Head of caudate nucleus (tissue), 42 donors: ENCODE measurements at regions not wholly inside any gene's neighbourhood (a gene's known extent, or its start where the extent isn't known, plus 50 kb on each side); places are given as distances from the start of the nearest gene placed in this dataset.
A peak's percentile ranks its signal among the peaks of the same experiment; 100 is the strongest.

Source experiments
- DNase-seq, 42 donors: peaks; one replicate each; pipeline versions ENCODE4 v3.0.0 to v3.0.0-alpha.2; 2020 to 2021; ENCODE audit warnings: mixed read lengths in 7 of 42
- intact Hi-C: fragments of 100-400 bp; cut with DNase I; formaldehyde crosslinking; loops from one replicate; pipeline ENCODE4 v1.15.0; 2022

- intact Hi-C loops: no loop called here
- no peak for DNase-seq
Measured at GRCh38 chr11:11068113-11068512, 210.3 kb upstream of the ZBED5 start.

- intact Hi-C loops: no loop called here
- DNase-seq: no peak
Measured at GRCh38 chr11:11065396-11065795, 207.5 kb upstream of the ZBED5 start.

- intact Hi-C loops: no loop called here
- no peak for DNase-seq
Measured at GRCh38 chr11:11057472-11057854, 199.6 kb upstream of the ZBED5 start.

GRCh38 chr11:11056749-11057471 is 199.1 kb upstream of the ZBED5 start:
- intact Hi-C loops: no loop called here
- no peak for DNase-seq

- no peak for DNase-seq
- intact Hi-C loops: no loop called here
Measured at GRCh38 chr11:11056316-11056715, 198.5 kb upstream of the ZBED5 start.

GRCh38 chr11:11047851-11048610 is 190.2 kb upstream of the ZBED5 start:
- DNase-seq: no peak
- intact Hi-C loops: no loop called here

- intact Hi-C loops: no loop called here
- DNase-seq: no peak
Measured at GRCh38 chr11:11046781-11047180, 188.9 kb upstream of the ZBED5 start.

- intact Hi-C loops: no loop called here
- peak in 3 of 42 donors; percentile 19 to 24 (median 21) for DNase-seq
Measured at GRCh38 chr11:11045156-11045930, 187.5 kb upstream of the ZBED5 start.

- no peak for DNase-seq
- intact Hi-C loops: no loop called here
Measured at GRCh38 chr11:11044137-11044855, 186.4 kb upstream of the ZBED5 start.

GRCh38 chr11:11043721-11044120 is 185.9 kb upstream of the ZBED5 start:
- intact Hi-C loops: no loop called here
- no peak for DNase-seq

GRCh38 chr11:11039208-11039965 is 181.5 kb upstream of the ZBED5 start:
- DNase-seq: no peak

GRCh38 chr11:11038782-11039181 is 180.9 kb upstream of the ZBED5 start:
- intact Hi-C loops: no loop called here

More at GRCh38 chr11:11039208-11039965, 181.5 kb upstream of the ZBED5 start:
- intact Hi-C loops: no loop called here

GRCh38 chr11:11038352-11038751 is 180.5 kb upstream of the ZBED5 start:
- intact Hi-C loops: no loop called here
- DNase-seq: no peak

More at GRCh38 chr11:11038782-11039181, 180.9 kb upstream of the ZBED5 start:
- no peak for DNase-seq

- intact Hi-C loops: no loop called here
- peak in 17 of 42 donors; percentile 16 to 69 (median 43) for DNase-seq
Measured at GRCh38 chr11:11036848-11037732, 179.2 kb upstream of the ZBED5 start.

- DNase-seq: no peak
- intact Hi-C loops: no loop called here
Measured at GRCh38 chr11:11036185-11036847, 178.5 kb upstream of the ZBED5 start.

GRCh38 chr11:11035331-11035730 is 177.5 kb upstream of the ZBED5 start:
- intact Hi-C loops: no loop called here

GRCh38 chr11:11034476-11034875 is 176.6 kb upstream of the ZBED5 start:
- DNase-seq: no peak
- intact Hi-C loops: no loop called here

More at GRCh38 chr11:11035331-11035730, 177.5 kb upstream of the ZBED5 start:
- no peak for DNase-seq
